GM12865 (cell line): ENCODE measurements at regions not wholly inside any gene's neighbourhood (a gene's known extent, or its start where the extent isn't known, plus 50 kb on each side); places are given as distances from the start of the nearest gene placed in this dataset.

Experiments
- DNase-seq: peaks from one replicate; pipeline ENCODE4 v3.0.0; 2010; ENCODE audit warnings: low read depth
- H3K4me3 ChIP-seq: 2 replicates; pipeline ENCODE4 v1.5.1; 2011; ENCODE audit warnings: mild to moderate bottlenecking, low read depth, low read length, control low read depth
- CTCF ChIP-seq: IDR thresholded peaks from 2 replicates; pipeline ENCODE4 v1.5.1; 2011; ENCODE audit warnings: low read length, control low read depth, low read depth, inconsistent platforms; ENCODE audit not compliant: insufficient read depth; ENCODE audit errors: missing control alignments

DNA sequence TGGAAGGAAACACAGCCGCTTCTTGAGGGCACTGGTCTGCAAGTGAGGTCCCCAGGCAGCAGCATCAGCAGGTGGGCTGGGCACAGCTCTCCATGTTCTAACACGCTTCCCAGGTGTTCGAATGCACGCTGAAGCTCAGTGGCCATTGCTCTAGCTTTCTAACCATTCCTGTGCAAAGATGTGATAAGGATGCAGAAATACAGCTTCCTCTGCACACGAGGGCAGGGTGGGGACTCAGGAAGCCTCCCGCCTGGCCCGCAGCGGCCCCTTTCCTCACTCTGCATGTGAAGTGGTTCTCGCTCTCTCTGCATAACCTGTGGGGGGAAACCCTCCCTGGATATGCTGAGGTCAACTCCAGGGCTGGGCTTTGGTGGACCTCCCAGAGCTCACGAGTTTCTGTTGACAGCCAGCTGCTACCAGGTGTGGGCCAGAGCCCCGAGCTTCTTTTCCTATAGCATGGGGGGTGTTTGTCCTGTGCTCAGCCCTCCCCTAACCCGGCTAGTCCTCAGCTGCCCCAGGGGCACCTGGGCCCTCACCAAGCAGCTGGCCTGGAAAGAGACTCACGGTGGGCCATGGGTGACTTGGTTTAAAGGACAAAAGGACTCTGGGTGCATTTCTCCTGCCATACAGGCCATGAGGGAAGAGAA lies 168.2 kb downstream of the TEX29 start:
- no peak for DNase-seq
- no peak overlapping the region for H3K4me3 ChIP-seq
- no peak for TF ChIP-seq CTCF

DNA sequence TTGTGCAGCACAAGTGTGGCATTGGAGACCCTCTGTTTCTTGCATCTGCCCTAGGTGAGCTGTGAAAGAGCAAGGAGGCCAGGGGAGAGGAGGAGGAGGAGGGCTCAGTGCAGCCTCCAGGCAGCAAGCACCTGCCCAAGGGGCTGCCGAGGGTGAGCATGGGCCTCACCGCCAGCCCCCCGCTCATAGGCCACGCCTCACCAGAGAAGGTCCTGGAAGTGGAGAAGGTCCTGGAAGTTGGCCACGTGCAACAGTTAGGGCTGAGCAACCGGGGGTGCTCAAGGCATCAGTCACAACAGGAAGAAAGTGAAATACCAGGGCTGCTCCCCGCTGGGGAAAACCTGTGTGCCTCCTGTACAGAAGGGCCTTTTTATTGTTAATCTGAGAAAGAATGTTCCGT lies 168.9 kb downstream of the TEX29 start:
- no peak overlapping the region for H3K4me3 ChIP-seq
- DNase-seq, result no peak
- no peak for TF ChIP-seq CTCF

DNA sequence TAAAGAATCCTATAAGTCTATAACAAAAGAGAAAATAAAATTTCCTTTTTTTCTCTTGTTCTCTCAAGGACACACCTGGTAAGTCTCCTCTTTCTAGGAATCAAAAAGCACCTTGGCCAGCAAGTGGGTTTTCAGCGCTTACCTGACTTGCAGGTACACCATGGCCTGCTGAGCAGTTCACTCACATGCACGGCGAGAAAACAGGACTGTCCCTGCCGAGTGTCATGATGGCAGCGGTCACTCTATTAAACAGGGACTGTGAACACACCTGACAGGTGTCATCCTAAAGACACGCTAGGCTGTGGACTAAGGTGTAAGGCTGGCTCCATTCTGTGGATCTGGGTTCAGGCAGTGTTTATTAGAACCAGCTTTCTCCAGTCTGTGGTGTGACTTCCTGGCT lies 170.2 kb downstream of the TEX29 start:
- no peak overlapping the region for H3K4me3 ChIP-seq
- no peak for DNase-seq
- TF ChIP-seq CTCF, result no peak

DNA sequence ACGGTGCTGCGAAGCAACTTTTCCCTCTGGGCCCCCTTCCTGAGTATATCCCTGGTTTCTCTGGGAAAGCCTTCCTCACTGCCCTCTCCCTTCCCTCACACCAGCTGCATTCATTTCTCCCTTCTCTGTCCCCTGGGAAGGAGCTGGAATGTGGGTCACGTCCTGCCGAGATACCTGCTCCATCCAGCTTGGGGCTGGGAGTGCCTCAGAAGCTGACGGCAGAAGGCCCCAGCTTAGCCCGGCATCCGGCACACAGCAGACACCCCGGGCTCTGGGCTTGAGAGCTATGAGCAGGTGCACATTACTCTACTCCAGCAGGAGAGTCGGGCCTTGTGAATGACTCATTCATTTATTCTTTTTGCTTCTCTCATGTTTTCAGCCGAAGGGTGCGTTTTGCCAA lies 170.6 kb downstream of the TEX29 start:
- no peak overlapping the region for H3K4me3 ChIP-seq
- TF ChIP-seq CTCF, result no peak
- no peak for DNase-seq

- H3K4me3 ChIP-seq, result no peak overlapping the region
- no peak for TF ChIP-seq CTCF
- DNase-seq, result no peak
These were observed 171.2 kb downstream of the TEX29 start for GRCh38 chr13:111491659-111492058.

- DNase-seq, result no peak
- H3K4me3 ChIP-seq, result no peak overlapping the region
- TF ChIP-seq CTCF, result no peak
These were observed 172.0 kb downstream of the TEX29 start for GRCh38 chr13:111492341-111492950.

- no peak for TF ChIP-seq CTCF
- no peak for DNase-seq
- no peak overlapping the region for H3K4me3 ChIP-seq
These were observed 172.5 kb downstream of the TEX29 start for GRCh38 chr13:111492958-111493357.
